ENCODE measurements at regions not wholly inside any gene's neighbourhood (a gene's known extent, or its start where the extent isn't known, plus 50 kb on each side); places are given as distances from the start of the nearest gene placed in this dataset.
A peak's percentile ranks its signal among the peaks of the same experiment; 100 is the strongest.

DNA sequence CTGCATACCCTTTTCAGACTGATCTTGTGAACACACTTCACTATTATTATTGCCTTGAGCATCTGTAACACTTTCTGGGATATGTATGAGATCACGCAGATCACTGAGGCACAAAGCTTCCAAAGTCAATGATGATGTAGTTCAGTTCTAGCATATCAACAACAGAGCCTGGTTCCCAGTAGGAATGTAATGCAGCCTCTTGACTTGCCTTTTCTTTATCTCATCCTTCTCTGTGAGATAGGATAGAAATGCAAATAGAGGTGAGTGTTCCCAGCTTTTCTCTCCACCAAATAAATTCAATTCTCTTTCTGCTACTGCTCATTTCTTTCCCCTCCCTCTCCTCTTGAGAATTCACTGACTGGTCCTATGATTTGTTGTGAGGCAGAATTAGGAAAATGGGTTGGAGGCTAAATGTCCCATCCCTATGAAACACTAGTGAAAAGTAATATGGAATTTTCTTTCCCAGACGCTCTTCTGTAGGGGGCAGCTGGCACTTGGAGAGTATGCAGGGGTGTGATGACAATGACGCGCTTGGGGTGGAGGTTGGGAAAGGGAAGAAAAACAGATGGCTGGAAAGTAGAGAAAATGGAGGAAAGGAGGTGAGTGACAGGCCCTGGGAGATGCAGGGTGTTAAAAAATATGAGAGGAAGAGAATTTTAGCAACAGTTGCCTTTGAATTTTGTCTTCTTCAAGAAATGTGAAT, 96.0 kb upstream of the TMTC1 start:
- Histone ChIP-seq H3K27ac (no peak overlapping the region), H3K27me3 (no peaks in the 10 kb centered on the region), H3K4me1 (peaks cover 0 to 6% of the 10 kb centered on the region in 2 donors), H3K4me3 (no peak overlapping the region), H3K36me3 (no peaks in the 10 kb centered on the region), H3K9me3 (no peaks in the 10 kb centered on the region)
- no peak for DNase-seq (ENCODE audit: low spot score in 2 of 2)
- TF ChIP-seq, protein P1, sequence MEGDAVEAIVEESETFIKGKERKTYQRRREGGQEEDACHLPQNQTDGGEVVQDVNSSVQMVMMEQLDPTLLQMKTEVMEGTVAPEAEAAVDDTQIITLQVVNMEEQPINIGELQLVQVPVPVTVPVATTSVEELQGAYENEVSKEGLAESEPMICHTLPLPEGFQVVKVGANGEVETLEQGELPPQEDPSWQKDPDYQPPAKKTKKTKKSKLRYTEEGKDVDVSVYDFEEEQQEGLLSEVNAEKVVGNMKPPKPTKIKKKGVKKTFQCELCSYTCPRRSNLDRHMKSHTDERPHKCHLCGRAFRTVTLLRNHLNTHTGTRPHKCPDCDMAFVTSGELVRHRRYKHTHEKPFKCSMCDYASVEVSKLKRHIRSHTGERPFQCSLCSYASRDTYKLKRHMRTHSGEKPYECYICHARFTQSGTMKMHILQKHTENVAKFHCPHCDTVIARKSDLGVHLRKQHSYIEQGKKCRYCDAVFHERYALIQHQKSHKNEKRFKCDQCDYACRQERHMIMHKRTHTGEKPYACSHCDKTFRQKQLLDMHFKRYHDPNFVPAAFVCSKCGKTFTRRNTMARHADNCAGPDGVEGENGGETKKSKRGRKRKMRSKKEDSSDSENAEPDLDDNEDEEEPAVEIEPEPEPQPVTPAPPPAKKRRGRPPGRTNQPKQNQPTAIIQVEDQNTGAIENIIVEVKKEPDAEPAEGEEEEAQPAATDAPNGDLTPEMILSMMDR (IDR thresholded peaks at IDR 0.05), result no peak
- intact Hi-C loops (cut with DNase I), result no loop called here

DNA sequence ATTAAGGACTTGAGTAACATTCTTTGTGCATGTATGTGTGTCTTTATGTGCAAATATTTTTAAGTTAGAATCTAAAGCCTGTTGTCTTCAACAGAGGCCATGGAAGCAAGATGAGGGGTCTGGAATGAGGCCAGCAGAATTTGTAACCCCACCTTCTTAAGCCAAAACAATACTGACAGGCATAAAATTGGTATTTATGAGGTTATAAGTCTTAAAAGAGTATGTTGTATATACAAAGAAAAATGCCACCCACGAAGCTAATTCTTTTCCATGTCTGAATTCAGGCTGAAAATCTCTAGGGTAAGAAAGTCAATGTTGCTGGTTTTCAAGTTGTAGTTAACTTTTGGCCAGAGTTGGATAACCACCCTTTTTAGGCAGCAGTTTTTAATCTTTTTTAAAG, 86.2 kb upstream of the TMTC1 start:
- no peak overlapping the region for H3K27ac ChIP-seq
- H3K27me3 ChIP-seq, result no peaks in the 10 kb centered on the region
- no peak overlapping the region for H3K4me3 ChIP-seq
- DNase-seq (ENCODE audit: low spot score in 2 of 2), result no peak
- no peaks in the 10 kb centered on the region for H3K36me3 ChIP-seq
- TF ChIP-seq, protein P1 (IDR thresholded peaks at IDR 0.05), result no peak
- H3K9me3 ChIP-seq, result no peaks in the 10 kb centered on the region
- intact Hi-C loops (cut with DNase I), result no loop called here
- H3K4me1 ChIP-seq, result no peaks in the 10 kb centered on the region

DNA sequence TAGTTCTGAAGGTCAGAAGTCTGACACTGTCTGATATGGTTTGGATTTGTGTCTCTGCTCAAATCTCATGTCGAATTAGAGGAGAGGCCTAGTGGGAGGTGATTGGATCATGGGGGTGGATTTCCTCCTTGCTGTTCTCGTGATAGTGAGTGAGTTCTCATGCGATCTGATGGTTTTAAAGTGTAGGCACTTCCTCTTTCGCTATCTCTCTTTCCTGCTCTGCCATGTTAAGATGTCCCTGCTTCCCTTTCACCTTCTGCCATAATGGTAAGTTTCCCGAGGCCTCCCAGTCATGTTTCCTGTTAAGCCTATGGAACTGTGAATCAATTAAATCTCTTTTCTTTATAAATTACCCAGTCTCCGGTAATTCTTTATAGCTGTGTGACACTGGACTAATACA, 84.1 kb upstream of the TMTC1 start:
- no peaks in the 10 kb centered on the region for H3K27me3 ChIP-seq
- no peak overlapping the region for H3K4me3 ChIP-seq
- DNase-seq (ENCODE audit: low spot score in 2 of 2), result no peak
- no peak overlapping the region for H3K27ac ChIP-seq
- TF ChIP-seq, protein P1 (IDR thresholded peaks at IDR 0.05), result no peak
- H3K36me3 ChIP-seq, result no peaks in the 10 kb centered on the region
- no peaks in the 10 kb centered on the region for H3K4me1 ChIP-seq
- no peaks in the 10 kb centered on the region for H3K9me3 ChIP-seq
- intact Hi-C loops (cut with DNase I), result no loop called here

DNA sequence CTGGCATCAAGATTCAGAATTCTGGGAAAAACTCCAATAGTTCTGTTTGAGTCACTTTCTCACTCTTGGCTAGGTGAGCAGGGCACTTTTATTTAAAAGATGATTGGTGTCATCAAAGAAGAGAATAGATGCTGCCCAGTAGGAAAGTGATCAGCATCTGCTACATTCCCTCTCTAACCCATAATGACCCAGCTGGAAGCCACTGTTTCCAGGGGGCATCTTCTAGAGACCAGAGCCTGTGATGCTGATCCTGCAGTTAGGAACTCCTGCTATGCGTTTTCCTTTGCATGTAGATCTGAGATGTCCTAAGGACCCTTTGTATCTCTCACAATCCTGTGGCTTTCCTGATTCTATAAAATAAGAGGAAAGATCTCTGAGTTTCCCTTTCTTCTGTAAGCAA, 79.9 kb upstream of the TMTC1 start:
- H3K4me1 ChIP-seq, result no peaks in the 10 kb centered on the region
- no peak for DNase-seq (ENCODE audit: low spot score in 2 of 2)
- TF ChIP-seq, protein P1 (IDR thresholded peaks at IDR 0.05), result no peak
- no peak overlapping the region for H3K27ac ChIP-seq
- no peaks in the 10 kb centered on the region for H3K9me3 ChIP-seq
- no peaks in the 10 kb centered on the region for H3K36me3 ChIP-seq
- no peak overlapping the region for H3K4me3 ChIP-seq
- intact Hi-C loops (cut with DNase I), result no loop called here
- no peaks in the 10 kb centered on the region for H3K27me3 ChIP-seq

DNA sequence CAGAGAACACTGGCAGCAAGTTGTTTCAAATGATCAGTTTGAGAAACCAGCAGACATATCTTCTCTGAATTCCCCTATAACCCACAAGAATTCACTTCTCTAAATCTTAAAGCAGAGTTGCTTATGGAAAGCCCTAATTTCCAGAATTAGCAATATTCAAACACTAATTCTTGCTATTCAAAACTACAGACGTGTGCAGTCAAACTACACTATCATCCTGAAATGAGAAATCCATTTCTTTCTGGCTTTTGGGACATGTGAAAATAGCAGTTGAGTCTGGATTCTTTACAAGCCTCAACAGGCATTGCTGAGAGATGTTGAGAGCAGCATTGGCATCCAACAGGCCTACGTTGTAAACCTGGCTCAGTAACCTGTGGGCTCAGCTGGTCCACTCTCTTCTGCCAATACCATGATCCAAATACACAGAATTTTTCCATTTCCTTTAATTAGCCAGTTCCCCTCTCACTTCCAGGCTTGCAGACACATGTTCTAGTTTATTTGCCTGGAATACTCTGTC, 74.6 kb upstream of the TMTC1 start:
- no peaks in the 10 kb centered on the region for H3K27me3 ChIP-seq

More for the DNA sequence above, 74.6 kb upstream of the TMTC1 start:
- Histone ChIP-seq H3K27ac (peak overlapping the region in 1 of 2 donors; percentile 34), H3K9me3 (no peaks in the 10 kb centered on the region), H3K36me3 (no peaks in the 10 kb centered on the region), H3K4me3 (no peak overlapping the region), H3K4me1 (peaks cover 0 to 3% of the 10 kb centered on the region in 2 donors)
- TF ChIP-seq, protein P1 (IDR thresholded peaks at IDR 0.05), result no peak
- intact Hi-C loops (cut with DNase I), result no loop called here
- no peak for DNase-seq (ENCODE audit: low spot score in 2 of 2)

Measured in ascending aorta (tissue), 2 donors.